Liver (tissue), 3 donors: ENCODE measurements at regions not wholly inside any gene's neighbourhood (a gene's known extent, or its start where the extent isn't known, plus 50 kb on each side); places are given as distances from the start of the nearest gene placed in this dataset.

Source experiments
- HNF4G ChIP-seq: IDR thresholded peaks from 2 replicates; pipeline ENCODE4 v1.6.1; 2016; ENCODE audit warnings: antibody characterized with exemption
- NR2F2 ChIP-seq: IDR thresholded peaks from 2 replicates; pipeline ENCODE4 v1.6.1; 2016; ENCODE audit warnings: antibody characterized with exemption
- RAD21 ChIP-seq, 2 donors: IDR thresholded peaks; 2 replicates each; pipeline ENCODE4 v1.6.1; 2016; ENCODE audit warnings: antibody characterized with exemption in 2 of 2, mild to moderate bottlenecking in 2 of 2
- TF ChIP-seq, protein P1 (sequence below): IDR thresholded peaks from 2 replicates; pipeline ENCODE4 v1.6.1; 2016; ENCODE audit warnings: antibody characterized with exemption, mild to moderate bottlenecking
- TF ChIP-seq, protein P2 (sequence below): fragments of 150-350 bp; IDR thresholded peaks from 2 replicates; pipeline ENCODE4 v1.5.1; 2017; ENCODE audit warnings: improper control_type of control experiment, low read depth, low read length; ENCODE audit not compliant: missing input control
- TF ChIP-seq, protein P3 (sequence below): IDR thresholded peaks from 2 replicates; pipeline ENCODE4 v1.6.1; 2016; ENCODE audit warnings: antibody characterized with exemption
- TF ChIP-seq, protein P4 (sequence below): IDR thresholded peaks from 2 replicates; pipeline ENCODE4 v1.6.1; 2016; ENCODE audit warnings: antibody characterized with exemption
- donor health status: healthy.
- donor health status: healthy.

DNA sequence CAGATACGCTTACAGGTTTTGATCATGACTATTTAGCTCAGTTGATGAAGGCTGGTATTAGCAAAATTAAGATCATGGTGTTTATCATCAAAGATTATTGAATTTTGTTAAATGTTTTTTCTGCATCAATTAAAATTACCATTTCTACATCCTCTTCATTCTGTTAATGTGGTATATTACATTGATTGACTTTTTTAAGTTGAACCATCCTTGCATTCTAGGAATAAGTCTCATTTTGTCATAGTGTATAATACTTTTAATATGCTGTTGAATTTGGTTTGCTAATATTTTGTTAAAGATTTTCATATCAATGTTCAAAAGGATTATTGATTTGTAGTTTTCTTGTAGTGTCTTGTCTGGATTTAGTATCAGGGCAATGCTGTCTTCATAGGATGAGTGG lies 142.4 kb downstream of the LYPLAL1 start:
- TF ChIP-seq NR2F2 (no peak), HNF4G (no peak), RAD21 (IDR thresholded peaks at IDR 0.05) (no peak)
- TF ChIP-seq, protein P1, sequence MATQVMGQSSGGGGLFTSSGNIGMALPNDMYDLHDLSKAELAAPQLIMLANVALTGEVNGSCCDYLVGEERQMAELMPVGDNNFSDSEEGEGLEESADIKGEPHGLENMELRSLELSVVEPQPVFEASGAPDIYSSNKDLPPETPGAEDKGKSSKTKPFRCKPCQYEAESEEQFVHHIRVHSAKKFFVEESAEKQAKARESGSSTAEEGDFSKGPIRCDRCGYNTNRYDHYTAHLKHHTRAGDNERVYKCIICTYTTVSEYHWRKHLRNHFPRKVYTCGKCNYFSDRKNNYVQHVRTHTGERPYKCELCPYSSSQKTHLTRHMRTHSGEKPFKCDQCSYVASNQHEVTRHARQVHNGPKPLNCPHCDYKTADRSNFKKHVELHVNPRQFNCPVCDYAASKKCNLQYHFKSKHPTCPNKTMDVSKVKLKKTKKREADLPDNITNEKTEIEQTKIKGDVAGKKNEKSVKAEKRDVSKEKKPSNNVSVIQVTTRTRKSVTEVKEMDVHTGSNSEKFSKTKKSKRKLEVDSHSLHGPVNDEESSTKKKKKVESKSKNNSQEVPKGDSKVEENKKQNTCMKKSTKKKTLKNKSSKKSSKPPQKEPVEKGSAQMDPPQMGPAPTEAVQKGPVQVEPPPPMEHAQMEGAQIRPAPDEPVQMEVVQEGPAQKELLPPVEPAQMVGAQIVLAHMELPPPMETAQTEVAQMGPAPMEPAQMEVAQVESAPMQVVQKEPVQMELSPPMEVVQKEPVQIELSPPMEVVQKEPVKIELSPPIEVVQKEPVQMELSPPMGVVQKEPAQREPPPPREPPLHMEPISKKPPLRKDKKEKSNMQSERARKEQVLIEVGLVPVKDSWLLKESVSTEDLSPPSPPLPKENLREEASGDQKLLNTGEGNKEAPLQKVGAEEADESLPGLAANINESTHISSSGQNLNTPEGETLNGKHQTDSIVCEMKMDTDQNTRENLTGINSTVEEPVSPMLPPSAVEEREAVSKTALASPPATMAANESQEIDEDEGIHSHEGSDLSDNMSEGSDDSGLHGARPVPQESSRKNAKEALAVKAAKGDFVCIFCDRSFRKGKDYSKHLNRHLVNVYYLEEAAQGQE, result no peak
- TF ChIP-seq, protein P2, sequence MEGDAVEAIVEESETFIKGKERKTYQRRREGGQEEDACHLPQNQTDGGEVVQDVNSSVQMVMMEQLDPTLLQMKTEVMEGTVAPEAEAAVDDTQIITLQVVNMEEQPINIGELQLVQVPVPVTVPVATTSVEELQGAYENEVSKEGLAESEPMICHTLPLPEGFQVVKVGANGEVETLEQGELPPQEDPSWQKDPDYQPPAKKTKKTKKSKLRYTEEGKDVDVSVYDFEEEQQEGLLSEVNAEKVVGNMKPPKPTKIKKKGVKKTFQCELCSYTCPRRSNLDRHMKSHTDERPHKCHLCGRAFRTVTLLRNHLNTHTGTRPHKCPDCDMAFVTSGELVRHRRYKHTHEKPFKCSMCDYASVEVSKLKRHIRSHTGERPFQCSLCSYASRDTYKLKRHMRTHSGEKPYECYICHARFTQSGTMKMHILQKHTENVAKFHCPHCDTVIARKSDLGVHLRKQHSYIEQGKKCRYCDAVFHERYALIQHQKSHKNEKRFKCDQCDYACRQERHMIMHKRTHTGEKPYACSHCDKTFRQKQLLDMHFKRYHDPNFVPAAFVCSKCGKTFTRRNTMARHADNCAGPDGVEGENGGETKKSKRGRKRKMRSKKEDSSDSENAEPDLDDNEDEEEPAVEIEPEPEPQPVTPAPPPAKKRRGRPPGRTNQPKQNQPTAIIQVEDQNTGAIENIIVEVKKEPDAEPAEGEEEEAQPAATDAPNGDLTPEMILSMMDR, result no peak
- TF ChIP-seq, protein P3, sequence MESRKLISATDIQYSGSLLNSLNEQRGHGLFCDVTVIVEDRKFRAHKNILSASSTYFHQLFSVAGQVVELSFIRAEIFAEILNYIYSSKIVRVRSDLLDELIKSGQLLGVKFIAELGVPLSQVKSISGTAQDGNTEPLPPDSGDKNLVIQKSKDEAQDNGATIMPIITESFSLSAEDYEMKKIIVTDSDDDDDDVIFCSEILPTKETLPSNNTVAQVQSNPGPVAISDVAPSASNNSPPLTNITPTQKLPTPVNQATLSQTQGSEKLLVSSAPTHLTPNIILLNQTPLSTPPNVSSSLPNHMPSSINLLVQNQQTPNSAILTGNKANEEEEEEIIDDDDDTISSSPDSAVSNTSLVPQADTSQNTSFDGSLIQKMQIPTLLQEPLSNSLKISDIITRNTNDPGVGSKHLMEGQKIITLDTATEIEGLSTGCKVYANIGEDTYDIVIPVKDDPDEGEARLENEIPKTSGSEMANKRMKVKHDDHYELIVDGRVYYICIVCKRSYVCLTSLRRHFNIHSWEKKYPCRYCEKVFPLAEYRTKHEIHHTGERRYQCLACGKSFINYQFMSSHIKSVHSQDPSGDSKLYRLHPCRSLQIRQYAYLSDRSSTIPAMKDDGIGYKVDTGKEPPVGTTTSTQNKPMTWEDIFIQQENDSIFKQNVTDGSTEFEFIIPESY, result no peak
- TF ChIP-seq, protein P4, sequence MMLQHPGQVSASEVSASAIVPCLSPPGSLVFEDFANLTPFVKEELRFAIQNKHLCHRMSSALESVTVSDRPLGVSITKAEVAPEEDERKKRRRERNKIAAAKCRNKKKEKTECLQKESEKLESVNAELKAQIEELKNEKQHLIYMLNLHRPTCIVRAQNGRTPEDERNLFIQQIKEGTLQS, result no peak
